Ovary (tissue), 7 donors: ENCODE measurements at regions not wholly inside any gene's neighbourhood (a gene's known extent, or its start where the extent isn't known, plus 50 kb on each side); places are given as distances from the start of the nearest gene placed in this dataset.

ENCODE experiments used
- DNase-seq, 5 donors: peaks; one replicate each; pipeline ENCODE4 v3.0.0-alpha.2; 2019 to 2020
- H3K27ac ChIP-seq, 2 donors: fragments of 200-600 bp; one replicate each; pipeline versions ENCODE4 v1.5.1 to v1.8.0; 2019 to 2022
- H3K27me3 ChIP-seq: fragments of 200-600 bp; one replicate; pipeline ENCODE4 v1.8.0; 2022
- H3K36me3 ChIP-seq: fragments of 200-600 bp; sonication (generic); one replicate; pipeline ENCODE4 v1.5.1; 2019
- H3K4me1 ChIP-seq: one replicate; pipeline ENCODE4 v1.8.1; 2013; ENCODE audit warnings: mild to moderate bottlenecking, moderate library complexity; ENCODE audit not compliant: insufficient read depth
- H3K4me3 ChIP-seq: fragments of 200-600 bp; sonication (generic); one replicate; pipeline ENCODE4 v1.5.1; 2017
- H3K9me3 ChIP-seq, 2 donors: fragments of 200-600 bp in 1 of 2; sonication (generic) in 1 of 2; one replicate each; pipeline versions ENCODE4 v1.5.1 to v1.8.1; 2013 to 2019; ENCODE audit warnings: mild to moderate bottlenecking in 1 of 2, moderate library complexity in 1 of 2
- CTCF ChIP-seq, 3 donors: fragments of 450-650 bp in 2 of 3; fragments of 200-600 bp in 1 of 3; IDR thresholded peaks; one replicate each; pipeline versions ENCODE4 v1.5.1 to v1.8.0; 2016 to 2022; ENCODE audit warnings: antibody characterized with exemption in 3 of 3, mild to moderate bottlenecking in 1 of 3
- EP300 ChIP-seq: sonication (generic); formaldehyde crosslinking; IDR thresholded peaks from one replicate; pipeline ENCODE4 v1.6.1; 2017; ENCODE audit warnings: antibody characterized with exemption
- POLR2A ChIP-seq: fragments of 450-650 bp; IDR thresholded peaks from one replicate; pipeline ENCODE4 v1.6.1; 2017; ENCODE audit warnings: antibody characterized with exemption, mild to moderate bottlenecking, moderate library complexity
- WGBS, 3 donors: extraction: QIAGEN DNeasy Blood & Tissue Kit in 1 of 3; methylation state at CpG; one replicate each; pipeline versions ENCODE4 v1.1.5 to v1.1.7; 2013 to 2017; 5-methylcytosine and 5-hydroxymethylcytosine counted together
- intact Hi-C, 4 donors: fragments of 100-400 bp; cut with DNase I; formaldehyde crosslinking; loops; one replicate each; pipeline versions ENCODE4 v1.11.0 to v1.15.1; 2022 to 2023
- donor health status: DM: no; HTN: no; CAD: no; lungs with moderate emphysema.
- donor health status: DM: no; HTN: no; CAD: no.
- donor health status: Bipolar disorder and iron deficiency.
- donor health status: DM: no; HTN: no; CAD: no.
- donor health status: DM: yes; HTN: yes; CAD: no.

GRCh38 chr9:10957878-10958277 is 345.1 kb upstream of the PTPRD start:
- no peak for DNase-seq
- no peaks in the 10 kb centered on the region for H3K4me1 ChIP-seq
- no peaks in the 10 kb centered on the region for H3K9me3 ChIP-seq
- H3K36me3 ChIP-seq: no peaks in the 10 kb centered on the region
- H3K27me3 ChIP-seq: no peaks in the 10 kb centered on the region
- intact Hi-C loops: no loop called here
- TF ChIP-seq EP300 (no peak), POLR2A (no peak), CTCF (IDR thresholded peaks at IDR 0.05) (no peak)
- no peak overlapping the region for H3K4me3 ChIP-seq
- H3K27ac ChIP-seq: no peak overlapping the region

GRCh38 chr9:10961883-10962282 is 349.1 kb upstream of the PTPRD start:
- WGBS, 3 donors: 85 to 92% (median 90%) methylated on average over 4 of the region's 4 CpGs
- intact Hi-C loops: no loop called here
- Histone ChIP-seq H3K4me3 (no peak overlapping the region), H3K27ac (no peak overlapping the region), H3K9me3 (no peaks in the 10 kb centered on the region), H3K4me1 (no peaks in the 10 kb centered on the region), H3K36me3 (no peaks in the 10 kb centered on the region), H3K27me3 (no peaks in the 10 kb centered on the region)
- TF ChIP-seq CTCF (IDR thresholded peaks at IDR 0.05) (no peak), EP300 (no peak), POLR2A (no peak)
- no peak for DNase-seq

- intact Hi-C loops: no loop called here
- no peaks in the 10 kb centered on the region for H3K27me3 ChIP-seq
- TF ChIP-seq EP300: no peak
- no peak for TF ChIP-seq CTCF (IDR thresholded peaks at IDR 0.05)
- no peak for TF ChIP-seq POLR2A
- no peaks in the 10 kb centered on the region for H3K9me3 ChIP-seq
- no peak overlapping the region for H3K27ac ChIP-seq
- H3K4me1 ChIP-seq: no peaks in the 10 kb centered on the region
- no peaks in the 10 kb centered on the region for H3K36me3 ChIP-seq
- 90 to 95% (median 93%) methylated on average over 1 of the region's 1 CpG for WGBS, 3 donors
- no peak overlapping the region for H3K4me3 ChIP-seq
- no peak for DNase-seq
Measured at GRCh38 chr9:10983251-10983650, 370.4 kb upstream of the PTPRD start.

- Histone ChIP-seq H3K27me3 (no peaks in the 10 kb centered on the region), H3K4me3 (no peak overlapping the region), H3K36me3 (no peaks in the 10 kb centered on the region), H3K27ac (no peak overlapping the region), H3K9me3 (no peaks in the 10 kb centered on the region), H3K4me1 (no peaks in the 10 kb centered on the region)
- DNase-seq: no peak
- intact Hi-C loops: no loop called here
- TF ChIP-seq CTCF (IDR thresholded peaks at IDR 0.05) (no peak), POLR2A (no peak), EP300 (no peak)
- 92% methylated on average over 4 of the region's 4 CpGs for WGBS, 3 donors
Measured at GRCh38 chr9:10999646-11000045, 386.8 kb upstream of the PTPRD start.

GRCh38 chr9:11001546-11001945 is 388.7 kb upstream of the PTPRD start:
- no peaks in the 10 kb centered on the region for H3K9me3 ChIP-seq
- TF ChIP-seq CTCF (IDR thresholded peaks at IDR 0.05) (no peak), POLR2A (no peak)
- no peak overlapping the region for H3K27ac ChIP-seq
- DNase-seq: no peak
- H3K36me3 ChIP-seq: no peaks in the 10 kb centered on the region
- no peaks in the 10 kb centered on the region for H3K4me1 ChIP-seq
- no peak overlapping the region for H3K4me3 ChIP-seq
- intact Hi-C loops: no loop called here
- H3K27me3 ChIP-seq: no peaks in the 10 kb centered on the region
